ENCODE measurements at regions not wholly inside any gene's neighbourhood (a gene's known extent, or its start where the extent isn't known, plus 50 kb on each side); places are given as distances from the start of the nearest gene placed in this dataset.

GRCh38 chr3:41030220-41030619 is 169.1 kb upstream of the CTNNB1 start:
- TF ChIP-seq, protein P1, sequence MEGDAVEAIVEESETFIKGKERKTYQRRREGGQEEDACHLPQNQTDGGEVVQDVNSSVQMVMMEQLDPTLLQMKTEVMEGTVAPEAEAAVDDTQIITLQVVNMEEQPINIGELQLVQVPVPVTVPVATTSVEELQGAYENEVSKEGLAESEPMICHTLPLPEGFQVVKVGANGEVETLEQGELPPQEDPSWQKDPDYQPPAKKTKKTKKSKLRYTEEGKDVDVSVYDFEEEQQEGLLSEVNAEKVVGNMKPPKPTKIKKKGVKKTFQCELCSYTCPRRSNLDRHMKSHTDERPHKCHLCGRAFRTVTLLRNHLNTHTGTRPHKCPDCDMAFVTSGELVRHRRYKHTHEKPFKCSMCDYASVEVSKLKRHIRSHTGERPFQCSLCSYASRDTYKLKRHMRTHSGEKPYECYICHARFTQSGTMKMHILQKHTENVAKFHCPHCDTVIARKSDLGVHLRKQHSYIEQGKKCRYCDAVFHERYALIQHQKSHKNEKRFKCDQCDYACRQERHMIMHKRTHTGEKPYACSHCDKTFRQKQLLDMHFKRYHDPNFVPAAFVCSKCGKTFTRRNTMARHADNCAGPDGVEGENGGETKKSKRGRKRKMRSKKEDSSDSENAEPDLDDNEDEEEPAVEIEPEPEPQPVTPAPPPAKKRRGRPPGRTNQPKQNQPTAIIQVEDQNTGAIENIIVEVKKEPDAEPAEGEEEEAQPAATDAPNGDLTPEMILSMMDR (IDR thresholded peaks at IDR 0.05; ENCODE audit: poor library complexity) = no peak
- TF ChIP-seq EZH2 (IDR thresholded peaks at IDR 0.05; ENCODE audit: borderline replicate concordance) = no peak

Data from hepatocyte (in vitro differentiated cells).